Gastrocnemius medialis (tissue), 4 donors: ENCODE measurements at regions not wholly inside any gene's neighbourhood (a gene's known extent, or its start where the extent isn't known, plus 50 kb on each side); places are given as distances from the start of the nearest gene placed in this dataset.
"Not testable (repeated sequence)": the region's sequence is repeated elsewhere in the genome, so short reads cannot be mapped to it uniquely, and the experiment has no call there.

ENCODE experiments used
- ATAC-seq, 2 donors: fragments of 150-250 bp; one replicate each; pipeline ENCODE4 v1.9.1; 2016
- DNase-seq, 2 donors: peaks; one replicate each; pipeline ENCODE4 v3.0.0-alpha.2; 2019
- H3K27ac ChIP-seq, 4 donors: fragments of 200-600 bp; sonication (generic); 1 replicate in 1 of 4; 2 replicates in 3 of 4; pipeline ENCODE4 v1.5.1; 2016 to 2018; ENCODE audit warnings: mild to moderate bottlenecking in 2 of 4, moderate library complexity in 1 of 4
- H3K27me3 ChIP-seq, 3 donors: fragments of 200-600 bp; sonication (generic) in 2 of 3; 1 replicate in 1 of 3; 2 replicates in 2 of 3; pipeline versions ENCODE4 v1.5.1 to v1.6.0; 2016 to 2019; ENCODE audit warnings: mild to moderate bottlenecking in 1 of 3, moderate library complexity in 1 of 3
- H3K36me3 ChIP-seq, 2 donors: fragments of 200-600 bp; sonication (generic) in 1 of 2; one replicate each; pipeline ENCODE4 v1.5.1; 2017 to 2018
- H3K4me1 ChIP-seq, 2 donors: fragments of 200-600 bp; sonication (generic) in 1 of 2; one replicate each; pipeline ENCODE4 v1.5.1; 2016 to 2017; ENCODE audit warnings: mild to moderate bottlenecking in 2 of 2
- H3K4me3 ChIP-seq, 4 donors: fragments of 200-600 bp; sonication (generic) in 3 of 4; 1 replicate in 1 of 4; 2 replicates in 3 of 4; pipeline ENCODE4 v1.5.1; 2016 to 2019; ENCODE audit warnings: mild to moderate bottlenecking in 2 of 4
- H3K9me3 ChIP-seq, 3 donors: fragments of 200-600 bp; sonication (generic) in 2 of 3; 1 replicate in 1 of 3; 2 replicates in 2 of 3; pipeline ENCODE4 v1.5.1; 2016 to 2019
- CTCF ChIP-seq, 5 experiments: fragments of 450-650 bp in 3 of 5; fragments of 200-600 bp in 2 of 5; sonication (generic) in 2 of 5; IDR thresholded peaks in 4 of 5; conservative IDR thresholded peaks in 1 of 5; 1 replicate in 4 of 5; 2 replicates in 1 of 5; pipeline ENCODE4 v1.5.1; 2016 to 2019; ENCODE audit warnings: antibody characterized with exemption in 5 of 5, mild to moderate bottlenecking in 3 of 5, moderate library complexity in 3 of 5
- POLR2A ChIP-seq, 2 donors: fragments of 450-650 bp; IDR thresholded peaks; one replicate each; pipeline ENCODE4 v1.6.1; 2017; ENCODE audit warnings: antibody characterized with exemption in 2 of 2, mild to moderate bottlenecking in 2 of 2, moderate library complexity in 2 of 2
- in situ Hi-C, 4 donors: fragments of 200-750 bp; cut with MboI; loops; one replicate each; pipeline versions ENCODE4 v1.15.0 to v1.8.0; 2017; ENCODE audit warnings: low sequenced_read_pairs in 4 of 4
- intact Hi-C: fragments of 100-400 bp; cut with DNase I; formaldehyde crosslinking; loops from one replicate; pipeline ENCODE4 v1.15.1; 2023; ENCODE audit warnings: low total_unique reads

GRCh38 chr4:167868163-167868562 is 224.2 kb upstream of the ANXA10 start:
- TF ChIP-seq POLR2A (IDR thresholded peaks at IDR 0.05), result no peak
- no peak for TF ChIP-seq CTCF (IDR thresholded peaks at IDR 0.05 in 4 of 5, conservative IDR thresholded peaks at IDR 0.05 in 1 of 5)
- intact Hi-C loops, result no loop called here
- in situ Hi-C loops, result no loop called here

GRCh38 chr4:167873496-167873895 is 218.8 kb upstream of the ANXA10 start:
- Histone ChIP-seq H3K27me3 (no peaks in the 10 kb centered on the region), H3K36me3 (no peaks in the 10 kb centered on the region), H3K9me3 (no peaks in the 10 kb centered on the region), H3K27ac (no peak overlapping the region), H3K4me1 (no peaks in the 10 kb centered on the region), H3K4me3 (no peak overlapping the region)
- in situ Hi-C loops, result no loop called here
- intact Hi-C loops, result no loop called here
- no peak for ATAC-seq
- no peak for TF ChIP-seq CTCF (IDR thresholded peaks at IDR 0.05 in 4 of 5, conservative IDR thresholded peaks at IDR 0.05 in 1 of 5)
- TF ChIP-seq POLR2A (IDR thresholded peaks at IDR 0.05), result no peak
- no peak for DNase-seq

More at GRCh38 chr4:167868163-167868562, 224.2 kb upstream of the ANXA10 start:
- Histone ChIP-seq H3K27me3 (no peaks in the 10 kb centered on the region), H3K27ac (no peak overlapping the region), H3K9me3 (no peaks in the 10 kb centered on the region), H3K36me3 (no peaks in the 10 kb centered on the region), H3K4me1 (no peaks in the 10 kb centered on the region), H3K4me3 (no peak overlapping the region)
- ATAC-seq (no peak), DNase-seq (no peak)

GRCh38 chr4:167876091-167876490 is 216.2 kb upstream of the ANXA10 start:
- H3K4me1 ChIP-seq, intact Hi-C loops, H3K27ac ChIP-seq, in situ Hi-C loops, H3K4me3 ChIP-seq, H3K9me3 ChIP-seq, DNase-seq, ATAC-seq, H3K27me3 ChIP-seq, H3K36me3 ChIP-seq: not testable (repeated sequence)

- ATAC-seq, H3K27ac ChIP-seq, DNase-seq, intact Hi-C loops, H3K27me3 ChIP-seq, H3K9me3 ChIP-seq, H3K36me3 ChIP-seq, H3K4me1 ChIP-seq, H3K4me3 ChIP-seq, in situ Hi-C loops: not testable (repeated sequence)
Measured at GRCh38 chr4:167877826-167878225, 214.5 kb upstream of the ANXA10 start.

- Histone ChIP-seq H3K4me1 (no peaks in the 10 kb centered on the region), H3K27ac (no peak overlapping the region), H3K36me3 (no peaks in the 10 kb centered on the region), H3K9me3 (no peaks in the 10 kb centered on the region), H3K27me3 (no peaks in the 10 kb centered on the region), H3K4me3 (no peak overlapping the region)
- DNase-seq (no peak), ATAC-seq (no peak)
- intact Hi-C loops (no loop called here), in situ Hi-C loops (no loop called here)
- TF ChIP-seq POLR2A (IDR thresholded peaks at IDR 0.05), result no peak
- TF ChIP-seq CTCF (IDR thresholded peaks at IDR 0.05 in 4 of 5, conservative IDR thresholded peaks at IDR 0.05 in 1 of 5), result no peak
Measured at GRCh38 chr4:167883266-167883665, 209.1 kb upstream of the ANXA10 start.

- Histone ChIP-seq H3K36me3 (no peaks in the 10 kb centered on the region), H3K4me3 (no peak overlapping the region), H3K27me3 (no peaks in the 10 kb centered on the region), H3K4me1 (no peaks in the 10 kb centered on the region), H3K27ac (no peak overlapping the region), H3K9me3 (no peaks in the 10 kb centered on the region)
- DNase-seq (no peak), ATAC-seq (no peak)
- no peak for TF ChIP-seq CTCF (IDR thresholded peaks at IDR 0.05 in 4 of 5, conservative IDR thresholded peaks at IDR 0.05 in 1 of 5)
- no peak for TF ChIP-seq POLR2A (IDR thresholded peaks at IDR 0.05)
- intact Hi-C loops, result no loop called here
- in situ Hi-C loops, result no loop called here
Measured at GRCh38 chr4:167885071-167885470, 207.3 kb upstream of the ANXA10 start.
